HG03066 (cell line): ENCODE measurements at regions not wholly inside any gene's neighbourhood (a gene's known extent, or its start where the extent isn't known, plus 50 kb on each side); places are given as distances from the start of the nearest gene placed in this dataset.
"Not testable (repeated sequence)": the region's sequence is repeated elsewhere in the genome, so short reads cannot be mapped to it uniquely, and the experiment has no call there.

ENCODE experiments used
- ATAC-seq: cut with Tn5 transposase; IDR thresholded peaks from one replicate; pipeline ENCODE4 v1.9.1; 2021; ENCODE audit warnings: low read depth; ENCODE audit not compliant: unreplicated experiment

GRCh38 chr3:104149154-104149553 lies 1217.6 kb upstream of the ALCAM start:
- ATAC-seq: no peak

- no peak for ATAC-seq
Measured at GRCh38 chr3:104150724-104151123, 1216.0 kb upstream of the ALCAM start.

- no peak for ATAC-seq
Measured at GRCh38 chr3:104154896-104155295, 1211.8 kb upstream of the ALCAM start.

- no peak for ATAC-seq
Measured at GRCh38 chr3:104165866-104166265, 1200.8 kb upstream of the ALCAM start.

GRCh38 chr3:104168386-104168785 lies 1198.3 kb upstream of the ALCAM start:
- no peak for ATAC-seq

GRCh38 chr3:104175696-104176095 lies 1191.0 kb upstream of the ALCAM start:
- no peak for ATAC-seq

- ATAC-seq: no peak
Measured at GRCh38 chr3:104176706-104177105, 1190.0 kb upstream of the ALCAM start.

GRCh38 chr3:104178680-104179079 lies 1188.0 kb upstream of the ALCAM start:
- no peak for ATAC-seq

GRCh38 chr3:104180906-104181305 lies 1185.8 kb upstream of the ALCAM start:
- no peak for ATAC-seq

GRCh38 chr3:104190681-104191080 lies 1176.0 kb upstream of the ALCAM start:
- ATAC-seq: no peak

GRCh38 chr3:104198131-104198530 lies 1168.6 kb upstream of the ALCAM start:
- ATAC-seq: no peak

- ATAC-seq: no peak
Measured at GRCh38 chr3:104206925-104207324, 1159.8 kb upstream of the ALCAM start.

- ATAC-seq: no peak
Measured at GRCh38 chr3:104214277-104214676, 1152.4 kb upstream of the ALCAM start.

- no peak for ATAC-seq
Measured at GRCh38 chr3:104214937-104215336, 1151.8 kb upstream of the ALCAM start.

GRCh38 chr3:104219046-104219445 lies 1147.7 kb upstream of the ALCAM start:
- ATAC-seq: not testable (repeated sequence)

- no peak for ATAC-seq
Measured at GRCh38 chr3:104234442-104235194, 1132.1 kb upstream of the ALCAM start.

GRCh38 chr3:104244680-104245220 lies 1122.0 kb upstream of the ALCAM start:
- no peak for ATAC-seq

- ATAC-seq: no peak
Measured at GRCh38 chr3:104245261-104245660, 1121.4 kb upstream of the ALCAM start.

- ATAC-seq: no peak
Measured at GRCh38 chr3:104245981-104246380, 1120.7 kb upstream of the ALCAM start.

GRCh38 chr3:104257486-104257885 lies 1109.2 kb upstream of the ALCAM start:
- ATAC-seq: no peak

GRCh38 chr3:104263477-104263876 lies 1103.2 kb upstream of the ALCAM start:
- ATAC-seq: no peak

GRCh38 chr3:104266219-104266618 lies 1100.5 kb upstream of the ALCAM start:
- not testable (repeated sequence) for ATAC-seq
